H4 (cell line): ENCODE measurements at regions not wholly inside any gene's neighbourhood (a gene's known extent, or its start where the extent isn't known, plus 50 kb on each side); places are given as distances from the start of the nearest gene placed in this dataset.

Experiments used
- DNase-seq: peaks from one replicate; pipeline ENCODE4 v3.0.0-alpha.2; 2015; ENCODE audit warnings: low spot score

DNA sequence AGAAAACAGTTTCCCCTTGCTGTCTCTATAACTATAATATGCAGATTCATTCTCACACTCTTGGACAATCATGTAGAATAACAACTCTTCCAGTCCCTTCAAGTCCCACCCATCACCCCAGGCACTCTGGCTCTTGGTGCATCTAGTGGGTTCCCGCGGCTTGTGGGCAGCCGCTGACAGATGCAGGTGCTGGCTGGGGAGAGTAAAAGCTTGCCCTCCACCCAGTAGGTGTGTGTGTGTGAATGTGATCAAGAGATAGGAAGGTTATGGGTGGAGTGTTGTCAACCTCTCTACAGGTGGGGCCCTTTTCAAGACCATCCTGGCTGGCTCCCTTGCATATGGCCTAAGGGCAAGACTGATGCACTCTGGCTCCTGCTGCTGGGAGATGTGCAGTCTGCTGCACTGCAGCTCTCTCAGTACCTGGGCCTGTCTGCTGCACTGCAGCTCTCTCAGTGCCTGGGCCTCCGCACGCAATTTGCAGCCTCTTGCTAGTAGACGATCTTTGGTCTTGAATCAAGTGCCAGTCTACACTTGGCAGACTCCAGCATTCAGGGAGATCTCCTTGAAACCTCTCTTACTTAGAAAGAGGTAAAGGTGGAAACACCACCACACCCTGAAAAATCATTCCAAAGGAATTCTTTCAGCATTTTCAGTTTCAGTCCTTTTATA, 189.7 kb upstream of the GDNF start:
- DNase-seq, result no peak

- DNase-seq, result no peak
These were observed 184.0 kb upstream of the GDNF start for GRCh38 chr5:38023799-38024198.

- no peak for DNase-seq
These were observed 183.5 kb upstream of the GDNF start for GRCh38 chr5:38023371-38023770.

- DNase-seq, result no peak
These were observed 182.8 kb upstream of the GDNF start for GRCh38 chr5:38022631-38023030.

GRCh38 chr5:38018016-38018415, 178.2 kb upstream of the GDNF start:
- DNase-seq, result no peak

GRCh38 chr5:38013107-38013506, 173.3 kb upstream of the GDNF start:
- peak; percentile 36 for DNase-seq

GRCh38 chr5:38011668-38012188, 171.9 kb upstream of the GDNF start:
- DNase-seq, result no peak

DNA sequence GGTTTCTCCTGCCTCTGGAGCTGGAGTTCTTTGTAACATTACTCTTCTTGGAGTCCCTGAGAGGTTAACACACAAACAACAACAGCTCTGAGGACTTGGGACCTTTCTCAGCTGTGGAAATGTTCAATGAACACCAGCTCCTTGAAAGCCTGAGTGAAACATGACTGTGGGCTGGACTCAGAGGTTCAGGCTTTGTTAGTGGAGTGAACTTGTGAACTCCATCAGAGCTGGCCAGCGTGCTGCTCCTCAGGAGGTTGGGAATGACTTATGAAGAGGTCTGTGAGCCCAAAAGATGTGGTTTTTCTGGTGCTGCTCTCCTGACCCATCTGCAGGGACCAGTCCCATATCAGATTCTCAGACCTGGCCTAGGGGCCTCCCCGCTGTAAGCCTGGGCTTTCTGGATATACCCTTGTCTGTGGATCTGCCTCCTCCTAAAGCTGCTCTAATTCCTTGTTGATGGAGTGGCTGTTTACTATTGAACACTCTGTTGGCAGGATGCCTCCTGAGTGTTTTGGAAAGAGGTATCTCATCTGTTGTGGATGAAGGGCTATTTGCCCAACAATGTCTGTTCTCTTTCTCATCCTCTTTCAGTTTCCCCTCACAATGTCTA, 170.0 kb upstream of the GDNF start:
- DNase-seq, result no peak

DNA sequence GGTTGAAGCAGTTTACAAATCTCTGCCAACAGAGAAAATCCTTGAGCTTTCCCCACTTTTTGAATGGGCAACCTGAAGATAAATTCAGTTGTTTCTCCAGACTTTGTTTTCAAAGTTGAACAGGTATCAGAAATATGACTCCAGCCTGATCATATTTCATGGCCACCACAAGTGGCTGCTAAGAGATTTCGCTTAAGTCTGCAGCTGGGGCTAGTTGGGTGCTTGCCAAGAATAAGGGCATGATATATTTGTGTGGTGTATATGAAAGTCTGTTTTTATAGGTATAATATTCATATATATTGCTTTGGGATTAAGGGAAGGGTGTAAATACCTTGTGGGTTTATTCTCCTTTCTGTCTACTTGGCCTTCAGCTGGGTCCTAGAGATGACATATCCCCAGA, 168.4 kb upstream of the GDNF start:
- DNase-seq, result no peak

DNA sequence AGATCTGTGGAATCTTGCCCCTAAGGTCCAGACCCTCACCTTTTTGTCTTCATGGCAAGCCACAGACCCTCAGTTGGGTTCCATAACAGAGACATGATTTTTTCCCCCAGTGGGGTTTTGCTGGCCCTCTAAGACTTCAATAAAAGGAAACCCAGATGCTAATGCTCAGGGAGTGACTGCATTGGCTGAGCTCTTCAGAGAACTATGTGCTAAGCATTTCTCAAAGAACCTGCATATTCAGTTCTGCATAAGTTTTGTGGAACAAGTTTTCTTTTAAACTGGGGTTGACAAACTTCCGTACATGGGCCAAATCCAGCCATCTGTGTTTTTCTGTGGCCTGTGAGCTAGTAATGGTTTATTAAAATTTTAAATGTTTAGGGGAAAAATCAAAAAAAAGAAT, 159.8 kb upstream of the GDNF start:
- no peak for DNase-seq

GRCh38 chr5:37996918-37997317, 157.1 kb upstream of the GDNF start:
- no peak for DNase-seq

- DNase-seq, result no peak
These were observed 154.9 kb upstream of the GDNF start for GRCh38 chr5:37994729-37995128.

GRCh38 chr5:37991301-37992299, 151.8 kb upstream of the GDNF start:
- DNase-seq, result no peak

GRCh38 chr5:37989884-37990283, 150.0 kb upstream of the GDNF start:
- DNase-seq, result no peak

DNA sequence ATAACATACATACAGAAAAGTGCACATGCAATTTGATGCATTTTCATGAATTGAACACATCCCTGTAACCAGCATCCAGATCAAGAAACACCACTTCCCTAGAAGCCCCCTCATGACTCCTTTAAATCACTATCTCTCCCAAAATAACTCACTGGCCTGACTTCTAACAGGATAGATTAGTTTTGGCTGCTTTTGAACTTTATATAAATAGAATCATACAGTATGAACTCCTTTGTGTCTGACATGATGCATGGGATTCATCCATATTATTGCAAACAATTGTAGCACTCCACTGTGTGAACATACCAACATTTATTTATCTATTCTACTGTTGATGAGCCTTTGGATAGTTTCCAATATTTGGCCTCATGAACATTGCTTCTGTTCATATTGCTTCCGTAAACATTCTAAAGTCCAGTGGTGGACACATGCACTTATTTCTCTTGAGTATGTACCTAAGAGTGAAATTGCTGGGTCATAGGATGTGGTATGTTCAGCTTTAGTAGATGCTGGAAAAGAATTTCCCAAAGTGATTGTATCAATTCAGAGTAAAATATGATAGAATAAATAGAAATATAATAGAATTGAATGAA, 148.7 kb upstream of the GDNF start:
- no peak for DNase-seq

GRCh38 chr5:37984300-37984699, 144.5 kb upstream of the GDNF start:
- no peak for DNase-seq

DNA sequence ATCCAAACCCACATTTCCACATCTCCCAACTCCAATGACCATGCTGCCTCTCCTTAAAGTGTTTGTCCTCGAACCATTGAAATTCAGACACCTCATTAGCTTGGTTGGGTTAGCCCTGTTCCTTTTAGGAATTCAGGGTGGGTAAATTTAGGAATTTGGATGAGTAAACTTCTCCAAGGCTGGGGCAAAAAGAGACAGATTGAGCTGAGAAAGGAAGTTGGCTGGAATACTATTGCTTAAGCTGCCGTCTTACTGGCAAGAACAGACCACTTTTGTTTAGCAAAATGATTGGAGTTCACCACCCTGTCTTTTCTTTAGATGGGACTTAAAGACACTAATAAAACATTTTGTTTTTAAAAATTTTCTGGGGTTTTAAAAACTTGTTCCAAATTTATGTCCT, 143.6 kb upstream of the GDNF start:
- DNase-seq, result no peak

GRCh38 chr5:37979559-37979958, 139.7 kb upstream of the GDNF start:
- no peak for DNase-seq

GRCh38 chr5:37975531-37975930, 135.7 kb upstream of the GDNF start:
- no peak for DNase-seq

DNA sequence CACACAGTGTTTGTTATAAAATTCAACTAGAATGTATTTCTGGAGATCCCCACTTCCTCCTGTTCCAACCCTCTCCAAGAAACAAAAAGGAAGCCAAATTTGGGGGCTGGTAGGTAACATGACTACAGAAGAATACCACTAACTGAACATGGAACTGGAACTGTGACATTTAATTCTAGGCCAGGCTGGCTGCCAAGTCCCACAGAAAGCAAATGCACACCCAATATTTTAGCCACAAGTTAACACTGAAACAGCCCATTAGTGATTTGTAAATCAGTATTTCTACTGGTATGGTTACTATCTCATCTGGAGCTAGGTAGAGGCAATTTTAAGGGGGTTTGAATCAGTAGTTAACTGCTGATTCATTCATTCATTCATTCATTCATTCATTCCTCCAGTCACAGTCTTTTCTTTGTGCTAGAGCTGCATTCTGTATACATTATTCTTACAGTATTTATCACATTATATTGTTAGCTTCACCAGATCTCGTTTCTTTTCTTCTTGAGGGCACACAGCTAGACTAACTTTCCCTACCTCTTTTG, 131.7 kb upstream of the GDNF start:
- no peak for DNase-seq

DNA sequence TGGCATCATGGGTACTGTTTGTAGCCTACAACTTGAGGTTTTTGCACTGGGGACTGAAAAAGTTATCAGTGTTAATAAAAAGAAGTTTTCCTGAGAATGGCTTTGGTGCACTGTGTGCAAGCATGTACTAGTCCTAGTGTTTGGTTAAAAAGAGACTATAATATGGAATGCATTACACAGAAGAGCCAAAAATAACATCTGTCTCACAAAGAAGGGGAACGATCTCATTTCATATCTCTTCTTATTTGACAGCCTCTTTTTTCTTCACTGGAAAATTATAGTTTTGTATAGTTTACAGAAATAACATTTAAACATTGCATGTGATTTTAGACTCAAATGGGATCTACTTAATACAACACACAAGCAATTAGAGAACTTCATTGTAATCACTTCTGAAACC, 127.0 kb upstream of the GDNF start:
- no peak for DNase-seq

DNA sequence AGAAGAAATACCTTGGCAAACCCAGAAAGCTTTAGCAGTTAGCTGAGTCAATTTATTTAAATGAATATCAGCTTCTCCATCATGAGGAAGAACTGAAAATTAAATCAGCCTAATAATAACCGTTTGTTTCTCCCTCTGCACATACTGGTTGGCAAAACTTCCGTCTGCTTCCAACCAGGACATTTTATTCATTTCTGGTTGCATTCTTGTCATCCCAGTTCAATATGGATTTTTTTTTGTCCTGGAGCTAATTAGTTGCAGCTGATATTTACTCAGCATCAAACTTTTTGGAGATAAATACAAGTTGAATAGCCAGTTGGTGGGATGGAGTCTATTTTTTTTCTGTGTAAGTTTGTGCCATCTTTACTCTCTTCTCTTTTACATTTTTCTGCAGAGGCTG, 126.5 kb upstream of the GDNF start:
- DNase-seq, result no peak
